ENCODE measurements at regions not wholly inside any gene's neighbourhood (a gene's known extent, or its start where the extent isn't known, plus 50 kb on each side); places are given as distances from the start of the nearest gene placed in this dataset.

GRCh38 chr2:67079729-67080128 is 317.4 kb upstream of the ETAA1 start (continued):
- TF ChIP-seq EZH2 (IDR thresholded peaks at IDR 0.05; ENCODE audit: borderline replicate concordance, insufficient read depth, low read length, poor library complexity, severe bottlenecking) (no peak), POLR2AphosphoS5 (IDR thresholded peaks at IDR 0.05) (no peak)

- Histone ChIP-seq H3K9me3 (ENCODE audit: low read length) (no peaks in the 10 kb centered on the region), H3F3A (ENCODE audit: insufficient read depth, low read length, poor library complexity, severe bottlenecking) (no peaks in the 10 kb centered on the region), H4K20me1 (ENCODE audit: insufficient read depth) (no peaks in the 10 kb centered on the region), H3K27ac (ENCODE audit: low read length) (no peak overlapping the region), H3K27me3 (ENCODE audit: insufficient read depth, low read depth, low read length) (no peaks in the 10 kb centered on the region), H3K4me2 (ENCODE audit: low read length) (no peak overlapping the region), H3K4me3 (ENCODE audit: low read length) (no peak overlapping the region), H3K79me2 (replicated peaks; ENCODE audit: insufficient read depth, low read length) (no peaks in the 10 kb centered on the region), H3K9ac (ENCODE audit: low read length) (no peak overlapping the region), H3K36me3 (ENCODE audit: insufficient read depth, low read length) (no peaks in the 10 kb centered on the region), H2AFZ (ENCODE audit: low read depth, low read length) (no peak overlapping the region), H3K9me2 (ENCODE audit: insufficient read depth, low read length) (no peaks in the 10 kb centered on the region)
- TF ChIP-seq REST (IDR thresholded peaks at IDR 0.05; ENCODE audit: borderline replicate concordance), result no peak
- TF ChIP-seq MXI1 (conservative IDR thresholded peaks at IDR 0.05; ENCODE audit: poor library complexity, severe bottlenecking), result no peak
- TF ChIP-seq EZH2 (IDR thresholded peaks at IDR 0.05; ENCODE audit: borderline replicate concordance, insufficient read depth, low read length, poor library complexity, severe bottlenecking), result no peak
- no peak for TF ChIP-seq TAF1 (IDR thresholded peaks at IDR 0.05; ENCODE audit: low read depth)
- no peak for TF ChIP-seq RAD21 (conservative IDR thresholded peaks at IDR 0.05)
- no peak for TF ChIP-seq CTCF (IDR thresholded peaks at IDR 0.05; ENCODE audit: poor library complexity, severe bottlenecking)
- no peak for TF ChIP-seq SMC3 (conservative IDR thresholded peaks at IDR 0.05; ENCODE audit: poor library complexity)
- no peak for TF ChIP-seq POLR2AphosphoS5 (IDR thresholded peaks at IDR 0.05)
- no peak for TF ChIP-seq EP300 (conservative IDR thresholded peaks at IDR 0.05; ENCODE audit: poor library complexity, severe bottlenecking)
Measured at GRCh38 chr2:67082813-67083212, 314.3 kb upstream of the ETAA1 start.

GRCh38 chr2:67083951-67084350 is 313.2 kb upstream of the ETAA1 start:
- Histone ChIP-seq H3K27ac (ENCODE audit: low read length) (no peak overlapping the region), H2AFZ (ENCODE audit: low read depth, low read length) (no peak overlapping the region), H3K9me3 (ENCODE audit: low read length) (no peaks in the 10 kb centered on the region), H3K36me3 (ENCODE audit: insufficient read depth, low read length) (no peaks in the 10 kb centered on the region), H4K20me1 (ENCODE audit: insufficient read depth) (no peaks in the 10 kb centered on the region), H3K4me2 (ENCODE audit: low read length) (no peak overlapping the region), H3K27me3 (ENCODE audit: insufficient read depth, low read depth, low read length) (no peaks in the 10 kb centered on the region), H3K9me2 (ENCODE audit: insufficient read depth, low read length) (no peaks in the 10 kb centered on the region), H3F3A (ENCODE audit: insufficient read depth, low read length, poor library complexity, severe bottlenecking) (no peaks in the 10 kb centered on the region), H3K79me2 (replicated peaks; ENCODE audit: insufficient read depth, low read length) (no peaks in the 10 kb centered on the region), H3K4me3 (ENCODE audit: low read length) (no peak overlapping the region), H3K9ac (ENCODE audit: low read length) (no peak overlapping the region)
- TF ChIP-seq MXI1 (conservative IDR thresholded peaks at IDR 0.05; ENCODE audit: poor library complexity, severe bottlenecking), result no peak
- TF ChIP-seq EP300 (conservative IDR thresholded peaks at IDR 0.05; ENCODE audit: poor library complexity, severe bottlenecking), result no peak
- TF ChIP-seq RAD21 (conservative IDR thresholded peaks at IDR 0.05), result no peak
- TF ChIP-seq REST (IDR thresholded peaks at IDR 0.05; ENCODE audit: borderline replicate concordance), result no peak
- no peak for TF ChIP-seq TAF1 (IDR thresholded peaks at IDR 0.05; ENCODE audit: low read depth)
- TF ChIP-seq POLR2AphosphoS5 (IDR thresholded peaks at IDR 0.05), result no peak
- TF ChIP-seq CTCF (IDR thresholded peaks at IDR 0.05; ENCODE audit: poor library complexity, severe bottlenecking), result no peak
- no peak for TF ChIP-seq SMC3 (conservative IDR thresholded peaks at IDR 0.05; ENCODE audit: poor library complexity)
- no peak for TF ChIP-seq EZH2 (IDR thresholded peaks at IDR 0.05; ENCODE audit: borderline replicate concordance, insufficient read depth, low read length, poor library complexity, severe bottlenecking)
